ENCODE measurements at regions not wholly inside any gene's neighbourhood (a gene's known extent, or its start where the extent isn't known, plus 50 kb on each side); places are given as distances from the start of the nearest gene placed in this dataset.

GRCh38 chr3:102129760-102130608 is 280.7 kb downstream of the NFKBIZ start:
- H3K27ac ChIP-seq (ENCODE audit: low read length) = no peak overlapping the region
- no peak overlapping the region for H2AFZ ChIP-seq (ENCODE audit: low read length)
- no peak overlapping the region for H3K4me2 ChIP-seq (ENCODE audit: low read depth, low read length)
- no peaks in the 10 kb centered on the region for H3K27me3 ChIP-seq (replicated peaks; ENCODE audit: insufficient read depth, low read length)
- H3F3A ChIP-seq (ENCODE audit: insufficient read depth, low read length) = no peaks in the 10 kb centered on the region
- no peaks in the 10 kb centered on the region for H3K9me3 ChIP-seq (replicated peaks; ENCODE audit: insufficient read depth, low read length)
- no peaks in the 10 kb centered on the region for H3K79me2 ChIP-seq (ENCODE audit: low read length)
- no peak overlapping the region for H3K9ac ChIP-seq (ENCODE audit: low read length)
- H3K9me2 ChIP-seq (replicated peaks; ENCODE audit: insufficient read depth, low read length) = no peaks in the 10 kb centered on the region
- H3K36me3 ChIP-seq (replicated peaks; ENCODE audit: insufficient read depth, low read length) = no peaks in the 10 kb centered on the region
- no peak for DNase-seq
- TF ChIP-seq CTCF (IDR thresholded peaks at IDR 0.05; ENCODE audit: low read length) (no peak), EZH2phosphoT487 (IDR thresholded peaks at IDR 0.05; ENCODE audit: low read length) (no peak), EZH2 (optimal IDR thresholded peaks at IDR 0.05; ENCODE audit: low read depth, low read length) (no peak)
- H3K4me1 ChIP-seq (ENCODE audit: low read length) = peaks cover 13% of the 10 kb centered on the region; the same call in 1 of the 2 replicates
- H4K20me1 ChIP-seq (ENCODE audit: insufficient read depth, low read length) = no peaks in the 10 kb centered on the region
- H3K4me3 ChIP-seq (ENCODE audit: low read length) = no peak overlapping the region

- DNase-seq = no peak
- H3K27me3 ChIP-seq (replicated peaks; ENCODE audit: insufficient read depth, low read length) = no peaks in the 10 kb centered on the region
- no peaks in the 10 kb centered on the region for H3K79me2 ChIP-seq (ENCODE audit: low read length)
- H3F3A ChIP-seq (ENCODE audit: insufficient read depth, low read length) = 0 out of 2 replicates have a peak, but pooled peaks cover 6% of the 10 kb centered on the region
- no peak overlapping the region for H3K27ac ChIP-seq (ENCODE audit: low read length)
- TF ChIP-seq EZH2phosphoT487 (IDR thresholded peaks at IDR 0.05; ENCODE audit: low read length) = no peak
- no peak for TF ChIP-seq CTCF (IDR thresholded peaks at IDR 0.05; ENCODE audit: low read length)
- no peak for TF ChIP-seq EZH2 (optimal IDR thresholded peaks at IDR 0.05; ENCODE audit: low read depth, low read length)
- H3K4me1 ChIP-seq (ENCODE audit: low read length) = peaks cover 24% of the 10 kb centered on the region
- H3K9ac ChIP-seq (ENCODE audit: low read length) = no peak overlapping the region
- no peaks in the 10 kb centered on the region for H4K20me1 ChIP-seq (ENCODE audit: insufficient read depth, low read length)
- H3K36me3 ChIP-seq (replicated peaks; ENCODE audit: insufficient read depth, low read length) = no peaks in the 10 kb centered on the region
- no peaks in the 10 kb centered on the region for H3K9me2 ChIP-seq (replicated peaks; ENCODE audit: insufficient read depth, low read length)
- H2AFZ ChIP-seq (ENCODE audit: low read length) = no peak overlapping the region
- H3K9me3 ChIP-seq (replicated peaks; ENCODE audit: insufficient read depth, low read length) = no peaks in the 10 kb centered on the region
- no peak overlapping the region for H3K4me2 ChIP-seq (ENCODE audit: low read depth, low read length)
- no peak overlapping the region for H3K4me3 ChIP-seq (ENCODE audit: low read length)
These were observed 283.1 kb downstream of the NFKBIZ start for GRCh38 chr3:102132370-102132769.

- no peak overlapping the region for H3K4me2 ChIP-seq (ENCODE audit: low read depth, low read length)
- H3K9me3 ChIP-seq (replicated peaks; ENCODE audit: insufficient read depth, low read length) = no peaks in the 10 kb centered on the region
- H3K4me1 ChIP-seq (ENCODE audit: low read length) = peaks cover 24% of the 10 kb centered on the region
- DNase-seq = no peak
- H2AFZ ChIP-seq (ENCODE audit: low read length) = no peak overlapping the region
- 0 out of 2 replicates have a peak, but pooled peaks cover 6% of the 10 kb centered on the region for H3F3A ChIP-seq (ENCODE audit: insufficient read depth, low read length)
- no peaks in the 10 kb centered on the region for H4K20me1 ChIP-seq (ENCODE audit: insufficient read depth, low read length)
- H3K36me3 ChIP-seq (replicated peaks; ENCODE audit: insufficient read depth, low read length) = no peaks in the 10 kb centered on the region
- H3K27ac ChIP-seq (ENCODE audit: low read length) = no peak overlapping the region
- H3K9ac ChIP-seq (ENCODE audit: low read length) = no peak overlapping the region
- H3K79me2 ChIP-seq (ENCODE audit: low read length) = no peaks in the 10 kb centered on the region
- no peaks in the 10 kb centered on the region for H3K27me3 ChIP-seq (replicated peaks; ENCODE audit: insufficient read depth, low read length)
- H3K9me2 ChIP-seq (replicated peaks; ENCODE audit: insufficient read depth, low read length) = no peaks in the 10 kb centered on the region
- no peak overlapping the region for H3K4me3 ChIP-seq (ENCODE audit: low read length)
- no peak for TF ChIP-seq EZH2phosphoT487 (IDR thresholded peaks at IDR 0.05; ENCODE audit: low read length)
- no peak for TF ChIP-seq EZH2 (optimal IDR thresholded peaks at IDR 0.05; ENCODE audit: low read depth, low read length)
These were observed 284.1 kb downstream of the NFKBIZ start for GRCh38 chr3:102133376-102133775.

GRCh38 chr3:102135316-102135715 is 286.0 kb downstream of the NFKBIZ start:
- no peaks in the 10 kb centered on the region for H4K20me1 ChIP-seq (ENCODE audit: insufficient read depth, low read length)
- TF ChIP-seq EZH2phosphoT487 (IDR thresholded peaks at IDR 0.05; ENCODE audit: low read length) = no peak
- no peak for TF ChIP-seq EZH2 (optimal IDR thresholded peaks at IDR 0.05; ENCODE audit: low read depth, low read length)
- TF ChIP-seq CTCF (IDR thresholded peaks at IDR 0.05; ENCODE audit: low read length) = no peak
- no peaks in the 10 kb centered on the region for H3K79me2 ChIP-seq (ENCODE audit: low read length)
- no peak overlapping the region for H2AFZ ChIP-seq (ENCODE audit: low read length)
- no peaks in the 10 kb centered on the region for H3K27me3 ChIP-seq (replicated peaks; ENCODE audit: insufficient read depth, low read length)
- no peaks in the 10 kb centered on the region for H3K9me2 ChIP-seq (replicated peaks; ENCODE audit: insufficient read depth, low read length)
- no peak overlapping the region for H3K9ac ChIP-seq (ENCODE audit: low read length)
- peak overlapping the region; percentile 18; the same call in 1 of the 2 replicates for H3K4me2 ChIP-seq (ENCODE audit: low read depth, low read length)
- H3K9me3 ChIP-seq (replicated peaks; ENCODE audit: insufficient read depth, low read length) = no peaks in the 10 kb centered on the region
- H3K36me3 ChIP-seq (replicated peaks; ENCODE audit: insufficient read depth, low read length) = no peaks in the 10 kb centered on the region
- no peak overlapping the region for H3K27ac ChIP-seq (ENCODE audit: low read length)
- peaks cover 17% of the 10 kb centered on the region for H3K4me1 ChIP-seq (ENCODE audit: low read length)
- DNase-seq = peak; percentile 17
- no peak overlapping the region for H3K4me3 ChIP-seq (ENCODE audit: low read length)
- 0 out of 2 replicates have a peak, but pooled peaks cover 6% of the 10 kb centered on the region for H3F3A ChIP-seq (ENCODE audit: insufficient read depth, low read length)

Measured in MM.1S (cell line).